ENCODE measurements at regions not wholly inside any gene's neighbourhood (a gene's known extent, or its start where the extent isn't known, plus 50 kb on each side); places are given as distances from the start of the nearest gene placed in this dataset.

GRCh38 chr2:215752436-215752835 lies 260.9 kb downstream of the MREG start:
- no peak for TF ChIP-seq CTCF (IDR thresholded peaks at IDR 0.05)
- no peak for TF ChIP-seq POLR2AphosphoS5 (IDR thresholded peaks at IDR 0.05)
- no peak for TF ChIP-seq POLR2A (IDR thresholded peaks at IDR 0.05)
